HepG2 (cell line): ENCODE measurements at regions not wholly inside any gene's neighbourhood (a gene's known extent, or its start where the extent isn't known, plus 50 kb on each side); places are given as distances from the start of the nearest gene placed in this dataset.

Experiments used
- ATAC-seq: fragments of 200-7000 bp; cut with Tn5 transposase; 3 replicates; pipeline ENCODE4 v1.9.1; 2020; ENCODE audit warnings: mild to moderate bottlenecking, moderate library complexity
- BruUV-seq: library from RNA; stranded (reverse); fragments of 400-500 nt; replicated peaks from 2 replicates; lab custom pipeline; 2021; lab: Mats Ljungman, UMichigan
- CTCF ChIA-PET: fragments of 300-600 bp; formaldehyde crosslinking; extraction: SDS; loops from one replicate; lab custom pipeline; 2021; ENCODE audit warnings: low total read pairs, inconsistent platforms, low intra/inter-chr PET ratio; lab: Yijun Ruan, JAX
- POLR2A ChIA-PET: fragments of 350-600 bp; sonication (Branson Sonifier 250); formaldehyde crosslinking; loops from one replicate; lab custom pipeline; 2020; ENCODE audit warnings: antibody characterized with exemption, inconsistent platforms; lab: Yijun Ruan, JAX
- DNase-seq: peaks from one replicate; pipeline ENCODE4 v3.0.0-alpha.2; 2015; ENCODE audit warnings: low spot score
- FAIRE-seq: peaks from 3 replicates; lab custom pipeline; 2011; peaks lifted over from hg19 to GRCh38; lab: Jason Lieb, UNC
- H2AFZ ChIP-seq: one replicate; pipeline ENCODE4 v1.6.1; 2011; ENCODE audit warnings: low read length, inconsistent platforms
- H3K27ac ChIP-seq: fragments of 300-600 bp; 3 replicates; pipeline ENCODE4 v1.8.0; 2011; ENCODE audit warnings: mixed run types, mild to moderate bottlenecking, mixed read lengths, low read length, inconsistent platforms; ENCODE audit not compliant: insufficient read depth; ENCODE audit errors: extremely low read length
- H3K27me3 ChIP-seq, 2 experiments: fragments of 200-600 bp in 1 of 2; 2 replicates in 1 of 2; 3 replicates in 1 of 2; pipeline versions ENCODE4 v1.6.0 to v1.8.0; 2011; ENCODE audit warnings: low read length in 2 of 2, mild to moderate bottlenecking in 2 of 2, moderate library complexity in 2 of 2, inconsistent platforms in 1 of 2; ENCODE audit not compliant: insufficient read depth in 2 of 2, control insufficient read depth in 1 of 2
- H3K36me3 ChIP-seq, 2 experiments: fragments of 200-600 bp in 1 of 2; replicated peaks in 1 of 2; 2 replicates in 1 of 2; 3 replicates in 1 of 2; pipeline versions ENCODE4 v1.5.1 to v1.8.0; 2011; ENCODE audit warnings: low read length in 2 of 2, inconsistent platforms in 1 of 2; ENCODE audit not compliant: insufficient read depth in 2 of 2, control insufficient read depth in 1 of 2
- H3K4me1 ChIP-seq: 2 replicates; pipeline ENCODE4 v1.5.1; 2012; ENCODE audit warnings: low read length, inconsistent platforms; ENCODE audit not compliant: insufficient read depth
- H3K4me2 ChIP-seq: 2 replicates; pipeline ENCODE4 v1.6.0; 2011; ENCODE audit warnings: low read depth, low read length, inconsistent platforms
- H3K4me3 ChIP-seq, 3 experiments: fragments of 200-600 bp in 1 of 3; sonication (generic), shearing (Covaris generic) in 1 of 3; replicated peaks in 1 of 3; 2 replicates each; pipeline ENCODE4 v1.5.1; 2011 to 2016; ENCODE audit warnings: low read length in 3 of 3, inconsistent platforms in 2 of 3, low read depth in 2 of 3, mild to moderate bottlenecking in 2 of 3, control low read depth in 1 of 3, mixed read lengths in 1 of 3; ENCODE audit not compliant: insufficient read depth in 1 of 3
- H3K79me2 ChIP-seq: one replicate; pipeline ENCODE4 v1.6.1; 2011; ENCODE audit warnings: low read length, inconsistent platforms; ENCODE audit not compliant: insufficient read depth
- H3K9ac ChIP-seq: 2 replicates; pipeline ENCODE4 v1.6.0; 2011; ENCODE audit warnings: mild to moderate bottlenecking, low read depth, low read length, inconsistent platforms; ENCODE audit not compliant: insufficient read depth
- H3K9me3 ChIP-seq: 2 replicates; pipeline ENCODE4 v1.5.1; 2012; ENCODE audit warnings: mild to moderate bottlenecking, low read length
- H4K20me1 ChIP-seq: 2 replicates; pipeline ENCODE4 v1.6.0; 2011; ENCODE audit warnings: inconsistent platforms, mild to moderate bottlenecking, low read length, moderate library complexity; ENCODE audit not compliant: insufficient read depth
- AGO1 ChIP-seq: fragments of 200-400 bp; formaldehyde crosslinking; IDR thresholded peaks from 2 replicates; pipeline ENCODE4 v1.6.1; 2017; ENCODE audit warnings: mild to moderate bottlenecking, low read depth, low read length, moderate library complexity; ENCODE audit not compliant: poor library complexity, severe bottlenecking
- EED ChIP-seq: sonication (generic); formaldehyde crosslinking; IDR thresholded peaks from 2 replicates; pipeline ENCODE4 v1.5.0; 2020; ENCODE audit warnings: mild to moderate bottlenecking, missing genetic modification reagents
- ESRRA ChIP-seq: sonication (generic); formaldehyde crosslinking; IDR thresholded peaks from 2 replicates; pipeline ENCODE4 v1.5.1; 2020; ENCODE audit warnings: mild to moderate bottlenecking, low read depth, missing genetic modification reagents
- FLYWCH1 ChIP-seq: sonication (generic); formaldehyde crosslinking; IDR thresholded peaks from 2 replicates; pipeline ENCODE4 v1.8.1; 2023; ENCODE audit warnings: mild to moderate bottlenecking, missing genetic modification reagents
- NCOA2 ChIP-seq: sonication (generic); formaldehyde crosslinking; IDR thresholded peaks from 2 replicates; pipeline ENCODE4 v1.8.0; 2022; ENCODE audit warnings: inconsistent platforms
- NFYC ChIP-seq: IDR thresholded peaks from 2 replicates; pipeline ENCODE4 v1.6.1; 2016; ENCODE audit warnings: missing genetic modification reagents, missing compliant biosample characterization
- ZNF234 ChIP-seq: sonication (generic); formaldehyde crosslinking; conservative IDR thresholded peaks from 2 replicates; pipeline ENCODE4 v1.5.1; 2020; ENCODE audit warnings: mild to moderate bottlenecking, missing genetic modification reagents
- ZNF34 ChIP-seq: sonication (generic); formaldehyde crosslinking; IDR thresholded peaks from 2 replicates; pipeline ENCODE4 v1.4.0; 2020; ENCODE audit warnings: mild to moderate bottlenecking, missing genetic modification reagents, borderline replicate concordance
- WGBS: methylation state at CpG from one replicate; pipeline ENCODE4 v1.1.6; 2017; ENCODE audit warnings: low lambda C conversion rate; 5-methylcytosine and 5-hydroxymethylcytosine counted together
- in situ Hi-C: cut with HindIII; loops from 2 replicates; pipeline ENCODE4 v1.10.0; 2017; ENCODE audit warnings: low pct_unique_long_range_greater_than_20kb; ENCODE audit not compliant: extremely low pct_ligation_motif_present
- intact Hi-C: fragments of 100-400 bp; cut with micrococcal nuclease; formaldehyde crosslinking; loops from one replicate; pipeline ENCODE4 v1.10.0; 2022; ENCODE audit not compliant: unreplicated experiment
- TF ChIP-seq, protein P1 (sequence below): sonication (generic); formaldehyde crosslinking; conservative IDR thresholded peaks from 2 replicates; pipeline ENCODE4 v1.8.1; 2023; ENCODE audit warnings: missing genetic modification reagents
- TF ChIP-seq, protein P2 (sequence below): sonication (generic); formaldehyde crosslinking; IDR thresholded peaks from 2 replicates; pipeline ENCODE4 v1.4.0; 2020; ENCODE audit warnings: missing genetic modification reagents
- TF ChIP-seq, protein P3 (sequence below): sonication (generic); formaldehyde crosslinking; IDR thresholded peaks from 2 replicates; pipeline ENCODE4 v1.8.0; 2022; ENCODE audit warnings: missing genetic modification reagents, low read depth, mild to moderate bottlenecking, borderline replicate concordance
- TF ChIP-seq, protein P4 (sequence below): sonication (generic); formaldehyde crosslinking; conservative IDR thresholded peaks from 2 replicates; pipeline ENCODE4 v1.4.0; 2020; ENCODE audit warnings: missing genetic modification reagents

DNA sequence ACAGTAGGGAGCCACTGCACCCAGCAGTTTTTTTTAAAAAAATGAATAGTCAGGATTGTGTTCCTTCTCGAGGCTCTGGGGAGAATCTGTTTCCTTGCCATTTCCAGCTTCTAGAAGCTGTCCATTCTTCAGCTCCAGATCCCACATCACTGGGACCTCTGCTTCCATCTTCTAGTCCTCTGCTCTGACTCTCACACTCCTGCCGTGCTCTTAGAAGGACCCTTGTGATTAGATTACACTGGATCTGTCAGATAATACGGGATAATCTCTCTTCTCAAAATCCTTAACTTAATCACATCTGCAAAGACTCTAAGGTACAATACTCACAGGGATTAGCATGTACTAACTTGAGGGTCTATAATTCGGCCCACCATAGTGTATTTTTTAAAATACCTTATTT is 158.9 kb upstream of the SP4 start:
- no peaks in the 10 kb centered on the region for H3K79me2 ChIP-seq
- no peak overlapping the region for H3K27ac ChIP-seq
- H2AFZ ChIP-seq = no peak overlapping the region
- H3K4me1 ChIP-seq = no peaks in the 10 kb centered on the region
- no peaks in the 10 kb centered on the region for H3K27me3 ChIP-seq
- intact Hi-C loops (no loop called here), in situ Hi-C loops (no loop called here)
- 2% methylated on average over 4 of the region's 4 CpGs for WGBS
- DNase-seq = no peak
- no peak overlapping the region for H3K9ac ChIP-seq
- no peaks in the 10 kb centered on the region for H4K20me1 ChIP-seq
- no peak for FAIRE-seq
- H3K9me3 ChIP-seq = no peaks in the 10 kb centered on the region
- BruUV-seq = no TSS peak
- ATAC-seq = no peak
- TF ChIP-seq NFYC (CRISPR knock-in tag) (no peak), EED (CRISPR knock-in tag) (no peak), AGO1 (no peak), ZNF234 (no peak), ESRRA (no peak), FLYWCH1 (CRISPR knock-in tag) (no peak), NCOA2 (CRISPR knock-in tag) (no peak), ZNF34 (CRISPR knock-in tag) (no peak)
- TF ChIP-seq, protein P1, sequence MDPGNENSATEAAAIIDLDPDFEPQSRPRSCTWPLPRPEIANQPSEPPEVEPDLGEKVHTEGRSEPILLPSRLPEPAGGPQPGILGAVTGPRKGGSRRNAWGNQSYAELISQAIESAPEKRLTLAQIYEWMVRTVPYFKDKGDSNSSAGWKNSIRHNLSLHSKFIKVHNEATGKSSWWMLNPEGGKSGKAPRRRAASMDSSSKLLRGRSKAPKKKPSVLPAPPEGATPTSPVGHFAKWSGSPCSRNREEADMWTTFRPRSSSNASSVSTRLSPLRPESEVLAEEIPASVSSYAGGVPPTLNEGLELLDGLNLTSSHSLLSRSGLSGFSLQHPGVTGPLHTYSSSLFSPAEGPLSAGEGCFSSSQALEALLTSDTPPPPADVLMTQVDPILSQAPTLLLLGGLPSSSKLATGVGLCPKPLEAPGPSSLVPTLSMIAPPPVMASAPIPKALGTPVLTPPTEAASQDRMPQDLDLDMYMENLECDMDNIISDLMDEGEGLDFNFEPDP (CRISPR knock-in tag) = no peak
- TF ChIP-seq, protein P2, sequence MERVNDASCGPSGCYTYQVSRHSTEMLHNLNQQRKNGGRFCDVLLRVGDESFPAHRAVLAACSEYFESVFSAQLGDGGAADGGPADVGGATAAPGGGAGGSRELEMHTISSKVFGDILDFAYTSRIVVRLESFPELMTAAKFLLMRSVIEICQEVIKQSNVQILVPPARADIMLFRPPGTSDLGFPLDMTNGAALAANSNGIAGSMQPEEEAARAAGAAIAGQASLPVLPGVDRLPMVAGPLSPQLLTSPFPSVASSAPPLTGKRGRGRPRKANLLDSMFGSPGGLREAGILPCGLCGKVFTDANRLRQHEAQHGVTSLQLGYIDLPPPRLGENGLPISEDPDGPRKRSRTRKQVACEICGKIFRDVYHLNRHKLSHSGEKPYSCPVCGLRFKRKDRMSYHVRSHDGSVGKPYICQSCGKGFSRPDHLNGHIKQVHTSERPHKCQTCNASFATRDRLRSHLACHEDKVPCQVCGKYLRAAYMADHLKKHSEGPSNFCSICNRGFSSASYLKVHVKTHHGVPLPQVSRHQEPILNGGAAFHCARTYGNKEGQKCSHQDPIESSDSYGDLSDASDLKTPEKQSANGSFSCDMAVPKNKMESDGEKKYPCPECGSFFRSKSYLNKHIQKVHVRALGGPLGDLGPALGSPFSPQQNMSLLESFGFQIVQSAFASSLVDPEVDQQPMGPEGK (CRISPR knock-in tag) = no peak
- TF ChIP-seq, protein P3, sequence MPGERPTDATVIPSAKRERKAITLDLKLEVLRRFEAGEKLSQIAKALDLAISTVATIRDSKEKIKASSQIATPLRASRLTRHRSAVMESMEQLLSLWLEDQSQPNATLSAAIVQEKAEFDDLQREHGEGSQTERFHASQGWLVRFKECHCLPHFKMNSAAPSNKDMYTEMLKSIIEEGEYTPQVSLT = no peak
- TF ChIP-seq, protein P4, sequence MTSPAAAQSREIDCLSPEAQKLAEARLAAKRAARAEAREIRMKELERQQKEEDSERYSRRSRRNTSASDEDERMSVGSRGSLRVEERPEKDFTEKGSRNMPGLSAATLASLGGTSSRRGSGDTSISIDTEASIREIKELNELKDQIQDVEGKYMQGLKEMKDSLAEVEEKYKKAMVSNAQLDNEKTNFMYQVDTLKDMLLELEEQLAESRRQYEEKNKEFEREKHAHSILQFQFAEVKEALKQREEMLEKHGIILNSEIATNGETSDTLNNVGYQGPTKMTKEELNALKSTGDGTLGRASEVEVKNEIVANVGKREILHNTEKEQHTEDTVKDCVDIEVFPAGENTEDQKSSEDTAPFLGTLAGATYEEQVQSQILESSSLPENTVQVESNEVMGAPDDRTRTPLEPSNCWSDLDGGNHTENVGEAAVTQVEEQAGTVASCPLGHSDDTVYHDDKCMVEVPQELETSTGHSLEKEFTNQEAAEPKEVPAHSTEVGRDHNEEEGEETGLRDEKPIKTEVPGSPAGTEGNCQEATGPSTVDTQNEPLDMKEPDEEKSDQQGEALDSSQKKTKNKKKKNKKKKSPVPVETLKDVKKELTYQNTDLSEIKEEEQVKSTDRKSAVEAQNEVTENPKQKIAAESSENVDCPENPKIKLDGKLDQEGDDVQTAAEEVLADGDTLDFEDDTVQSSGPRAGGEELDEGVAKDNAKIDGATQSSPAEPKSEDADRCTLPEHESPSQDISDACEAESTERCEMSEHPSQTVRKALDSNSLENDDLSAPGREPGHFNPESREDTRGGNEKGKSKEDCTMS = no peak
- H3K36me3 ChIP-seq = no peaks in the 10 kb centered on the region
- POLR2A ChIA-PET = no interaction called here
- CTCF ChIA-PET = no interaction called here
- H3K4me3 ChIP-seq = no peak overlapping the region
- no peak overlapping the region for H3K4me2 ChIP-seq
